ENCODE measurements at regions not wholly inside any gene's neighbourhood (a gene's known extent, or its start where the extent isn't known, plus 50 kb on each side); places are given as distances from the start of the nearest gene placed in this dataset.

- peak; percentile 65 for TF ChIP-seq CTCF (IDR thresholded peaks at IDR 0.05)
- TF ChIP-seq SMC3 (IDR thresholded peaks at IDR 0.05; ENCODE audit: low read depth, low read length), result peak; percentile 35; the same call in 1 of the 2 replicates
These were observed 735.1 kb upstream of the MARCKS start for GRCh38 chr6:113122060-113122459.

All from SK-N-SH (cell line).